Fibroblast of lung (primary cell): ENCODE measurements at regions not wholly inside any gene's neighbourhood (a gene's known extent, or its start where the extent isn't known, plus 50 kb on each side); places are given as distances from the start of the nearest gene placed in this dataset.

ENCODE experiments used
- EZH2 ChIP-seq: IDR thresholded peaks from 2 replicates; pipeline ENCODE4 v1.5.1; 2012; ENCODE audit warnings: low read length, control low read depth, mild to moderate bottlenecking; ENCODE audit errors: missing control alignments
- TF ChIP-seq, protein P1 (sequence below), 2 donors: IDR thresholded peaks in 1 of 2; conservative IDR thresholded peaks in 1 of 2; 1 replicate in 1 of 2; 2 replicates in 1 of 2; pipeline ENCODE4 v1.5.1; 2011 to 2012; ENCODE audit warnings: low read length in 2 of 2, control low read depth in 1 of 2, inconsistent platforms in 1 of 2, low read depth in 1 of 2, mild to moderate bottlenecking in 1 of 2

- TF ChIP-seq, protein P1, sequence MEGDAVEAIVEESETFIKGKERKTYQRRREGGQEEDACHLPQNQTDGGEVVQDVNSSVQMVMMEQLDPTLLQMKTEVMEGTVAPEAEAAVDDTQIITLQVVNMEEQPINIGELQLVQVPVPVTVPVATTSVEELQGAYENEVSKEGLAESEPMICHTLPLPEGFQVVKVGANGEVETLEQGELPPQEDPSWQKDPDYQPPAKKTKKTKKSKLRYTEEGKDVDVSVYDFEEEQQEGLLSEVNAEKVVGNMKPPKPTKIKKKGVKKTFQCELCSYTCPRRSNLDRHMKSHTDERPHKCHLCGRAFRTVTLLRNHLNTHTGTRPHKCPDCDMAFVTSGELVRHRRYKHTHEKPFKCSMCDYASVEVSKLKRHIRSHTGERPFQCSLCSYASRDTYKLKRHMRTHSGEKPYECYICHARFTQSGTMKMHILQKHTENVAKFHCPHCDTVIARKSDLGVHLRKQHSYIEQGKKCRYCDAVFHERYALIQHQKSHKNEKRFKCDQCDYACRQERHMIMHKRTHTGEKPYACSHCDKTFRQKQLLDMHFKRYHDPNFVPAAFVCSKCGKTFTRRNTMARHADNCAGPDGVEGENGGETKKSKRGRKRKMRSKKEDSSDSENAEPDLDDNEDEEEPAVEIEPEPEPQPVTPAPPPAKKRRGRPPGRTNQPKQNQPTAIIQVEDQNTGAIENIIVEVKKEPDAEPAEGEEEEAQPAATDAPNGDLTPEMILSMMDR (conservative IDR thresholded peaks at IDR 0.05 in 1 of 2, IDR thresholded peaks at IDR 0.05 in 1 of 2; ENCODE audit: low read depth in 1 of 2, low read length in 2 of 2): no peak
- TF ChIP-seq EZH2: no peak
Observed at GRCh38 chr12:111117017-111117416, 196.6 kb upstream of the MYL2 start.
